ENCODE measurements at regions not wholly inside any gene's neighbourhood (a gene's known extent, or its start where the extent isn't known, plus 50 kb on each side); places are given as distances from the start of the nearest gene placed in this dataset.
A peak's percentile ranks its signal among the peaks of the same experiment; 100 is the strongest.

DNA sequence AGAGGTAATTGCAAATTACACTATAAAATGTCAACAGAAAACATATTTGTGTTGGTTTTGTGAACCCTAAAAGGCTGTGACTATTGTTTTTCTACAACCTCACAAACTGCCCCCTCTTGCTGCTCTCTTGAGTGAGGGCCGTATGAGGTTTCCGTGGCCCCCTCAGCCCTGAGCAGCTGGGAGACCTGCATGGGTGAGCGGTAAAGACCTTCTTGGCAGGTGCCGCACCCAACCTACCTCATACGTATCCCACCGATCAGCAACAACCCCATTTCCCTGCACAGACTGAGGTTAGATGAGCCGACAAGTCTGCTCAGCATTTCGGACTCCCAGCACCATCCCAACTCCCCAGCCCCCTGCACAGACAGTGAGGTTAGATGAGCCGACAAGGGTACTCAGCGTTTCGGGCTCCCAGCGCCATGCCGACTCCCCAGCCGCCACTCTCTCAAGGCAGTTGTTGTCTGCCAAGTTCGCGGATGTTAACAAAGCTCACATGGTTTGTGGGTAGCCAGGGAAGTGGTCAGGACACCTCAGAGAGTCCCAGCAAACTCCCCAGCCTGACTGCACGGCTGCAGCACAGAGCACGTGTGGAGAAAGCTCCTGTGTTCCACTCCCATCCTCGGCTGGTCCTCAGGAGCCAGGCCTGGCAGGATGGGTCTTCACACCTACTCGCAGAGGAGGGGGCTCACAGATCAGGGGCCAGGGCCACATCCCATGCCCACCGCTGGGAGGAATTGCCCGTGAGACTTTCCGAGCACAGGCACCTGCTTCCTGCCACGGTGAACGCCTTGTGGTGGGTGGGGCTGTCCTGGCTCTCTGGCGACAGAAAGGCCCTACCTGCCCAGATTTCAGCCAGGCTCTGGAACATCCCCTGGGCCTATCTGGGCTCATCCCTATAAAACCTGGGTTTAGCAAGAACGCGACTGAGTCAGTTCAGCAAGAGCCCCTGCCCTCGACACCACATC, 502.9 kb downstream of the BRD1 start:
- DNase-seq (ENCODE audit: low spot score) = no peak

DNA sequence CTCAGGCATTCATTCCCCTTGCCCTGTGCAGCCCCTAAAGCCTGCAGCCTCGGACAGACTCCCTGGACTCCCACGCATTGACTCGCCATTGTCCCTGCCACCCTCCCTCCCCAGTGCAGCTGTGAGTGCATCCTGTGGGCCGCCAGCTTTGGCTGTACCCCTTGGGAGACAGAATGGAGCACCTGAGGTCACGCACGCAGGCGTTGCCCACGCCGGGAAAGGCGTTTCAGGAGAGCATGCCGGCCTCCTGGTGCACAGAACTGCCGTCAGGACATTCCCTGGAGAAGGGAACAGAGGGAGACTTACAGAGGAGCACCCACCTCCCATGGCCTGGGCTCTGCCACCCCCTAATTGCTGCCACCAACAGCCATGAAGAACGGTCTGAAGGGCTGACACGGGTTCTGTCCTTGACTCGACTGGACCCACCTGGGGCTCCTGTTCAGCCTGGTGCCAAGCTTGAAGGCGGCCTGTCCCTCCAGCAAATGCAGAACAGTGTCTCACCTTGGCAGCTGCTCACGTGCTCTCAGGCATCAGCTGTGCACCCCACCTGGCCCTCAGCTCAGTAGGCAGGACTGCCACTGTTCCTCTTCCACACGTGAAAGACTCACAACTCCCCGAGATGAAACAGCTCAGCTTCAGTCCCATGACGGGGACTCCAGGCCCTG, 503.8 kb downstream of the BRD1 start:
- DNase-seq (ENCODE audit: low spot score) = no peak

DNA sequence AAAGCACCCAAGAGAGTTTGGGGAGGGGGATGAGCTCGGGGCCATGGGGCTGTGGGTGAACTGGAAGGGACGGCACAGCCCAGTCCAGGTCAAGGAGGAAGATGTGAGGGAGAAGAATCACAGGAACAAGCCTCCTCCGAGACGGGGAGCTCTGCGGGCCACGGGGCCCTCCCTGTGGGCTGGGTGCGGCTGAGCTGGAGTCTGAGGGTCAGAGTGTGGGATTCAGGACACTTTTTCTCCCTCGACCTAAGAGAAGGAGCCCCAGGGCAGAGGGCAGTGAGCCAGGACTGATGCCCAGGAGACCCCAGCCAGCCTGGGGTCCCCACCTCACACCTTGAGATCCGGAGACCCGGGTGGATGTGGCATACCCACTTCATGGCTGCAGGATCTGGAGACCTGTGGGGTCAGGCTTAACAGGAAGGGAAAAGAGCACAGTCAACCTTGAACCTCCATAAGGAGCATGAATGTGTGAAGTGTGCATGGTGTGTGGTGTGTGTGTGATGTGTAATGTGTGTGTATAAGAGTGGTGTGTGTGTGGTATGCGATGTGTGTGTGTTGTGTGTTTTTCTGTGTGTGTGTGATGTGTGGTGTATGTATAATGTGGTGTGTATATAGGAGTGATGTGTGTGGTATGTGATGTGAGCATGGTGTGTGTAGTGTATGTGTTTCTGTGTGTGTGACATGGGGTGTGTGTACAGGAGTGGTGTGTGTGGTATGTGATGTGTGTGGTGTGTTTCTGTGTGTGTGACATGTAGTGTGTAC, 504.6 kb downstream of the BRD1 start:
- no peak for DNase-seq (ENCODE audit: low spot score)

DNA sequence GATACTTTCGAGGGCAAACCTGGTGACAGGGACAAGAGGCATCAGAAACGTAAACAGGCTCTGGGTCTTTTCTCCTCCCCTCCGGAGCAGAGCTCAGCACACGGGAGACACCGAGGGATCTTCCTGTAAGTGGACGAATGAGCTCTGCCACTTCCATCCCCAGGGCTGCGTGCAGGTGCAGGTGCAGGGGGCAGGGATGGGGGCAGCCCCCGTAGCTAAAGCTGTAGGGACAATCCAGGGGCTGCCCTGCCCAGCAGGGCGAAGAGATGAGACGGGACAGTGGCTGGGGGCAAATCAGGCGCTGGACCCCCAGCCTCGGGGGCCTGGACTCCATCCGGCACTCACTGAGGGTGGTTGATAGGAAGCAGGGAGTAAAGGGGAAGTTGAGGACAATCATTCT, 505.4 kb downstream of the BRD1 start:
- no peak for DNase-seq (ENCODE audit: low spot score)

DNA sequence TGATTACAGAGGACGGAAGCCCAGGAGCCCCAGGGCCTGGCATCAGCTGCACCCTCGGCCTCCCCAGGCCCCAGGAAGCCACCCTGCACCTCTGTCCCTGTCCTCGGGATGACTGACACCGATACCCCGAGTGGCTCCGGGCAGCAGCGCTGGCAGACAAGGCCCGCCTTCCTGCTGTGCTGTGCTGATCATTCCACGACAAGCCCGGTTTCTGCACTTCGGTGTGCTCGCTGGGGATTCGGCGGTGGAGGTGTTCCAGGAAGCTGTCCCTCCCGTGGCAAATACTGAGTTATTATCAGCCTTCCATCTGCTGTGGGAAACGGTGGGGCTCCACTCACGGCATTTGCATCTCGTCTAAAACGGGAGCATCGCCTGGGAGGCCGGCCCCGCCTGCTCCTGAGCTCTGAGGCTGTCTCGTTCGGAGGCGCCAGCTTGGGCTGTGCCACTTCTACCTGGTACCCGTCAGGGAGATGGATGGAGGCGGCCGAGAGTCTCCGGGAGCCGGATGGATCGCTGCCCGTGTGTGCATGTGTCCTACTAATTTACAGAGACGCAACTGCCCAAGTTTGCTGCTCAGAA, 506.1 kb downstream of the BRD1 start:
- no peak for DNase-seq (ENCODE audit: low spot score)

DNA sequence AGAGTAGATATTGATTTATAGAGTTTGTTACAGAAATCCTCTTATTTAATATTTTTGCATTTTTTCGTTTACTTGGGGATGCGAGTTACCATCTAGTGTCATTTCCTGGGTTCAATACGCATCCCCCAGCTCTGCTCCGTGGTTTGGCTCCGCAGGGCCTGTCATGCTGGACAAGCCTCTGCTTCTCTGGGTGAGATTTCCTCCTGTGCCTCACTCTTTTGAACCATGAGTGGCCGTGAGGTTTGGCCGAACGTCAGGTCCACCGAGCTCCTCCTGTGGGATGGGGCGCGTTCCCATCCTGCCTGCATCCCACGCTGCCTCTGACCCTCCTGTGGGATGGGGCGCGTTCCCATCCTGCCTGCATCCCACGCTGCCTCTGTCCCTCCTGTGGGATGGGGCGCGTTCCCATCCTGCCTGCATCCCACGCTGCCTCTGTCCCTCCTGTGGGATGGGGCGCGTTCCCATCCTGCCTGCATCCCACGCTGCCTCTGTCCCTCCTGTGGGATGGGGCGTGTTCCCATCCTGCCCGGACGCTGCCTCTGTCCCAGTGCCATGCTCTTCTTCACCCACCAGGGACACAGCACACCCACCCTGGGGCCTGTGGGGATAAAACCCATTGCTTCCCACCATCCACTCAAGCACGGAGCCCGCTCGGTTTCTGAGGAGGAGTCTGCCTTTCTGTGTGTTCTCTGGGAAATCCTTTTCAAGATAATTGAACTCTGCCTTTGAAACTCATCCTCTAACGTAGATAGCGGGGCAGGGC, 506.8 kb downstream of the BRD1 start:
- DNase-seq (ENCODE audit: low spot score) = no peak

DNA sequence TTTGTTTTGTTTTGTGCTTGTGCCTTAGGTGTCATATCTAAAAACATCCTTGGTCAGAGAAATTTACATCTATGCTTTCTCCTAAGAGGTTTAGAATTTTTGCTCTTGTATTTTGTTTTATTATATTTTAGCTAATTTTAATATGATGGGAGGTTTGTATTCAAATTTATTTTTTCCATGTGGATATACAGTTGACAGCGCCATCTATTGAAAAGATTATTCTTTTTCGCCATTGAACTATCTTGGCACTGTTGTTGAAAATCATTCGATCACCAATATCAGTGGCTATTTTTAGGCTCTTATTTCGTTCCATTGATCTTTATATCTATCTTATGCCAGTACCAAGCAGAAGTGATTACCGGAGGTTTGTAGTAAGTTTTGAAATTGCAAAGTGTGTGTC, 510.3 kb downstream of the BRD1 start:
- no peak for DNase-seq (ENCODE audit: low spot score)

DNA sequence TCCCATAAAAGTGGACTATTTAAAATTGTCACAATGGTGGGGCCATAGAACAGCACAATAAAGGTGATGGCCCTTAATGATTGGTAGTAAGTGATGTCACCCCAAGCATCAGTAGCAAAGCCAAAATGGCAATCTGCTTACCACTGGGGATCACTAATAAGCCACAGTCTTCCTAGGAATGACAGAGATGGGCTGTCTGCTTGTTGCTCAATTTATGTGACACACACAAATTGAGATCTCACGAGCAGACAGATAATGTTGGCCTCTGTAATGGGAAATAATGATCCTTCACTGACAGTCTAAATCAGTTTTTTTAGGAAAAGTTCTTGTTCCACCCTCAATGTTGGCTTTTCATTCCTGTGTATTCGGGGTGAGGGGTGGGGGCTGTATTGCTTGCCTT, 515.1 kb downstream of the BRD1 start:
- DNase-seq (ENCODE audit: low spot score) = no peak

DNA sequence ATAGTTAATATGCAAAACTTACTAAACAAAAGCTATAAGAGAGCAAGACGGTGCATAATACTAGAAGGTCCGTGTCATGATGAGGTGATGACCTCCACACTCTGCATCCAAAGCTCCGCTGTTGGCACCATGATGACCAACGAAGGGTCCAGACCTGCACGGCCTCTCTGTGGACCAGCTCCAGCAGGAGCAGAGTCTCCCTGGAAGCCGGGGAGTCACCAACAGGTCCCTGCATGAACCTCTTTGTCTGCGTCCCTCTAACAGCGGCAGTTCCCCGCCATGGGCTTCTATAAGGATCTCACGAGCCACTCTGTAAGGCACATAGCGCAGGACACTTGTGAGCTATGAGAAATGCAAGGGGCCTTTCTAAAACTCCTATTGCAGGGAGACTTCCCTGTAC, 517.3 kb downstream of the BRD1 start:
- no peak for DNase-seq (ENCODE audit: low spot score)

DNA sequence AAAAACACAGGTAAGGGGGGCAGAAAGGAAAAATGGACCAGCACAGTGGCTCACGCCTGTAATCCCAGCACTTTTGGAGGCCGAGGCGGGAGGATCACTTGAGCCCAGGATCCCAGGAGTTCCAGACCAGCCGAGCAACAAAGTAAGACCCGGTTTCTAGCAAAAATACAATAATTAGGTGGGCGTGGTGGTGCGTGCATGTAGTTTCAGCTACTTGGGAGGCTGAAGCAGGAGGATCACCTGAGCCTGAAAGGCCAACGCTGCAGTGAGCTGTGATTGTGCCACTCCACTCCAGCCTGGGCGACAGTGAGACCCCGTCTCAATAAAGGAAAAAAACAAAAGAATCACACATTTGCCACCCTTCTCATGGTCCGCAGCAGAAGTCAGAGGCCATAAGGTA, 519.4 kb downstream of the BRD1 start:
- DNase-seq (ENCODE audit: low spot score) = no peak

DNA sequence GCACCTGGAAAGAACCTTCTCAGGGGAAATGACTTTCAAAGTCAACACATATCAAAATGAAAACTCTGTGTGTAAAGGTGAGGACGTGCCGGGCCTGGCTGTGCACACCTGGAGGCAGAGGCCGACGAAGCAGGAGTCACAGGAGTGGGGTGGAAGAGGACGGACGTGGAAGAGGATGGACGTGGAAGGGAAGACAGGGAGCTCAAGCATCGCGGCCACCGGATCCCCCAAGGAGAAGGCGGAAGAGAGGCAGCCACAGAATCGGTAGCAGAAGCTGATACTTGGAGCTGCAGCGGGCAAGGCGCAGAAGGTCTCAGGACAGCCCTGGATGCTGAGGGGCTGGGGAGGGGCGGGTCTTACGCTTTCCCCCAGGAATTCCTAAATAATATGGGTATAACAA, 519.8 kb downstream of the BRD1 start:
- DNase-seq (ENCODE audit: low spot score) = no peak

DNA sequence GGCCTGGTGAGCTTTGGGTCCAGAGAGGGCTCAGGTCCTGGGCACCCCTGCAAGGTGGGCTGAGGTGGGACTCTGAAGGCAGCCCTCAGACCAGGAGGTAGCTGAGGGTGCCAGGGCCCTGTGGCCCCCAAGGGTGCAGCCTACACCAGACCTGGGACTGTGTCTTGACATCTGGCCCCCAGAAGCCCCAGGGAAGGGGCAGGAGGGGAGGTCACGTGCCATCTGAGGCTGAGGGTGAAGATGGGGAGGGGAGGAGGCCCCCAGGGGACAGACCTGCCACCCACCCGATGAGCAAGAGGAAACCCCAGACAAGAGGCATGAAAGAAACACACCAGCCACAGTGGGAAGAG, 520.2 kb downstream of the BRD1 start:
- no peak for DNase-seq (ENCODE audit: low spot score)

DNA sequence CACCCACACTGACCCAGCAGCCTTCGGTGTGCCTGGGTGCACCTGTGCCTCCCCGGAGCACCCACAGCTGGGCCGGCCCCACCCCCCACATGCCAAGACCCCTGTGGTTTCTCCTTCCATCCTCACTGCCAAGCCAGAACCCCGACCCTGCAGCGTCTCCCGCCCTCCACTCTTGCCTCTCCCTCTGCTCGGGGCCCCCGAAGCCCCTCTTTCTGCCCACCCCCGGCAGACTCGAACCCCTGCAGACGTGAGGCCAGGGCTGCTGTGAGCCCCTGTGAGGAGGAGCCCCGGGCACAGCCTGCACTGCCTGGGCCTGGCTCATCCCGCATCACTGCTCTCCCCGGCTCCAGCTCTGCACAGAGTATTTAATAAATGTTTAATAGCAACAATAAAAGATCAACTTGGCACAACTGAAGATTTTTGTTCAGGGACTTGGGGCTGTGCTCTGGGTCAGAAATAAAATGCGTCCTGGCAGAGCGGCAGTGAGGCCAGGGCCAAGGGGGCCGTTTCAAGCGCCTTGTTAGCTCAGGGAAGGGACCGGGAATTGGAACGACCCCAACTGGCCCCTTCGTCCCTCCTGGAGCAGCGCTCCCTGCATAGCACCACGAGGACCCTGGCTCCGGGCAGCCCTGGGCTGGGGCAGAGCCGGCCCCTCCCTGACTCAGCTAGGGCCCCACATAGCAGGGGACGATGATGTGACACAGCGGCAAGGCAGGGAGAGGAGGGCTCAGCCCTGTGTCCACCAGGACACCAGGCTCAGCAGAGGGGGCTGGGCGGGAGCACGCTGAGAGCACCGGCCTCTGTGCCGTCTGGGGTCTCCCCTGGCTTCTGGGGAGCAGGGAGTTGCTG, 520.8 kb downstream of the BRD1 start:
- no peak for DNase-seq (ENCODE audit: low spot score)

DNA sequence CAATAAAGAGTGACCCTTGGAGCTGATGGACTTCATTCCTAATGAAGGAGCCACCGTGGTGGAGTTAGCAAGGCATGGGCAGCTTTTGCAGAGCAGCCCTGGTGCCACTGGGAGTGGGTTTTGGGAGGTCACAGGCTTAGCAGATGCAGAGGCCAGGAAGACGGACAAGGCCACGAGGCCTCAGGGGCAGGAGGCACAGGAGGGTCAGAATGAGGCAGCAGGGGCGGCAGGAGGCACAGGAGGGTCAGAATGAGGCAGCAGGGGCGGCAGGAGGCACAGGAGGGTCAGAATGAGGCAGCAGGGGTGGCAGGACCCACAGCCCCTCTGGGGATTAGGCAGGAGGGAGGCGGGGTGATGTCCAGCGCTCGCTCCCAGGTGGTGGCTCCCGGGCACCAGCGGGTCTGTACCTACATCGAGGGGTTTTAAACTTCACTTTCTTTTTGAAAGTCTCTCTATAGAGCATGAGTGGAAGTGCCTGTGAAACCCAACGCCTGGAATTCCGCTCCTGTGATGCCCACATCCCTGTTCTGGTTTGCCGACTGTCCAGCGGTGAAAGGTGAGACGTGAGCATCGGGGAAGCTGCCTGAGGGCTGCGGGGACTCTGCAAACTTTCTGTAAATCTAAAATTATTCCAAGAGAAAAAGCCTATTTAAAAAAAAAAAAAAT, 521.6 kb downstream of the BRD1 start:
- DNase-seq (ENCODE audit: low spot score) = no peak

DNA sequence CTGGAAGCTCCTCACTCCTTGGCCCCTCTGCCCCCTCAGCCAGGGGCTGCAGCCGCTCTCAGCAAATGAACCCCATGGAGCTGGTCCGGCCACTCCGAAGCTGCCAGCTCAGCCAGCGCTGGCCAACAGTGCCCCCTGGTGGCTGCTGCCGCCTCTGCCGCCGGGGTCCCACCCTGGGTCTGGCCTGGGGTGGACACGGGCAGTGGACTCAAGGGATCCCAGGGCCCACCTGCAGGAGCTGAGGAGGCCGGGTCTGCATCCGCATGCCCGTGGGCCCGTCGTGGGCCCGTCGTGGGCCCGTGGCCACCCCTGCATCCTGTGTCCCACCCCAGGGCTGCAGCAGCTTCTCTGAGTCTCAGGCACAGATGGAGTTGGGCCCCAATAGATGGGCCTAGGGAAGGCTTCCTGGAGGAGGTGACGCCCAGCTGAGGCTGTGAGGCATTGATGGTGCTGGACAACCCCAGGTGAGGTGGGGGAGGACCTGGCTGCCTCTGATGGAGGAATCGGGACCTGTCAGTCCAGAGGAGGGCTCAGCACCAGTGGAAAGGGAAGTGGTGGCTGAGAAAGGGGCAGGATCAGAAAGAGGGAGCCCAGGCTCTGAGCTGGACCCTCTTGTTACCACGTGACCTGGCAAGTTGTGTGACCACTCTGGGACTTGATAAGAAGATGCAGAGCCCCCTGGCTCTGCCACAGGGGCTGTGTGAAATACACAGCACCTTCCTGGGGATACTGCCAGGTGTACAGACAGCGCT, 522.3 kb downstream of the BRD1 start:
- peak; percentile 20 for DNase-seq (ENCODE audit: low spot score)

DNA sequence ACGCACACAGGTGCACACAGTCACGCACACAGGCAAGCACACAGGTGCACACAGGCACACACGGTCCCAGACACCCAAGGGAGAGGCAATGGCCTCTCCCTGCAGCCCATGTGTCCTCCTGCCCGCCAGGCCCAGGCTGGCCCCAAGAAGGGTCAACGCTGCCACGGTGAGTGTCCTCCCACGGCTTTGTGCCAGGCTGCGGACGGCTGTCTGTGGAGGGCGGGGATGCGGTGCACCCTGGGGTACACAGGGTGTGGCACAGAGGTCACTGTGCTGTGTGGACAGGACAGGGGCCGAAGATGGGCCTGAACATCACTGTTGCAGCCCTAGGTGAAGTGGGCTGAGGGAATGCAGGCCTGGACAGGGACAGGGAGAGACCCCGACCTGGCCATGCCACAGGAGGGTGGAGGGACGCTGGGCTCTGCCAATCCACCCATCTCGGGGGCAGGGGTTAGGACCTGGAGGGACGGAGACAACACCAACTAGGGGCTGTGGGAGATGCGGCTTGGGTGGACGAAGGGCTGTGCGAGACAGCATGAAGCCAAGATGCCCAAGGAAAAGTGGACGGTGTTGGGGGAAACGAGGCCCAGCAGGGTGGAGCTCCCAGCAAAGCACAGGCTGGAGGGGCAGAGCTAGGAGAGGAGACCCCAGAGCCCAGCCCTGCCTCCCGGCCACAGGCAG, 523.8 kb downstream of the BRD1 start:
- no peak for DNase-seq (ENCODE audit: low spot score)

DNA sequence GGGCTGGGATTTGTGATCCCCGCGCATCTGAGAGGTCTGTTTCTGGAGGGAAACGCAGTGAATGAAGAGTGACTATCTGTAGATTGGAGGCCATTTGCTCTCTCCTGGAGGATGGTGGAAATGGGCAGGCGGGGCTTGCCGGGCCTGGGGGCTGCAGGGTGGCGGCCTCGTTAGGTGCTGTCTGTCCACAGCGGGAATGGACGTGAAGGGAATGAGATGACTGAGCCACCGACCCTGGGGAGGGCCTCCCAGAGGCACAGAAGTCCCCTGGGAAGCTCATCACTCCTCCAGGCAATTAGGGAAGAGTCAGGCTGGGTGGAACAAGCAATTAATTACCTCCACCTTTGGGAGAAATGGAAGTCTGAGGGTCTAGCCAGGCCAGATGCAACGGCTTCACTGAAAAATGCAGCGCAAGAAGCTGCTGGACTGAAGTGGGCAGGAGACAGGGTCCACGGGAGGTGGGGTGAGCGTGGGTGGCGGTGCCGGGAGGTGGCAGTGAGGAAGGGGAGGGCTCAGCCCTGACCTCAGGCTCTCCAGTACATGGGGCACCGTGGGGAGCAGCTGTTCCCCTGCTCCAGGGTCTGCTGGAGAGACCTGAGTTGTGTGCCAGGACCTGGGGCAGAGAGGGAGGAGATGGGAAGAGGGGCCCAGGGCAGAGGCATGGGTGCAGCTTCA, 524.5 kb downstream of the BRD1 start:
- DNase-seq (ENCODE audit: low spot score) = no peak

DNA sequence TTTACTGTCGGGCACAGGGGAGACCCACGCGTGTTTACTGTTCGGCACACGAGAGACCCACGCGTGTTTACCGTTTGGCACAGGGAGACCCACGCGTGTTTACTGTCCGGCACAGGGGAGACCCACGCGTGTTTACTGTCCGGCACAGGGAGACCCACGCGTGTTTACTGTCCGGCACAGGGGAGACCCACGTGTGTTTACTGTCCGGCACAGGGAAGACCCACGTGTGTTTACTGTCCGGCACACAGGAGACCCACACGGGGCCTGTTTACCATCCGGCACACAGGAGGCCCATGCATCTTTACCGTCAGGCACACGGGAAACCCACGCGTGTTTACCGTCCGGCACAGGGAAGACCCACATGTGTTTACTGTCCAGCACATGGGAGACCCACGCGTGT, 525.1 kb downstream of the BRD1 start:
- DNase-seq (ENCODE audit: low spot score) = no peak

DNA sequence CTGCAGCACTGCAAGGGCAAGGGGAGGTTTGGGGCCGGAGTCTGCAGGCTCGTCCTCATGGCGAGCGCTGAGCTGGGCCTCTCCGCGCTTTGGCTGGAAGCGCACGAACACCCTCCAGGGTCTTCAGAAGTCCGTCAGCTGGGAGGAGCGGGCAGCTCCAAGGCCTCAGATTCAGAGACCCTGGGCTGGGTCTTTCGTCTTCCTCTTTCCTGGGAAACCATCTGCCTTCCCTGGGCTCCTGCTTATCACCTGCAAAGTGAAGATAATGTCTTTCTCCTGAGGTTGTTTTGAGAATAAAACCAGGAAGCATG, 525.6 kb downstream of the BRD1 start:
- no peak for DNase-seq (ENCODE audit: low spot score)
